Vagina (tissue), 2 donors: ENCODE measurements at regions not wholly inside any gene's neighbourhood (a gene's known extent, or its start where the extent isn't known, plus 50 kb on each side); places are given as distances from the start of the nearest gene placed in this dataset.

Experiments
- DNase-seq, 2 donors: peaks; one replicate each; pipeline ENCODE4 v3.0.0-alpha.2; 2017; ENCODE audit errors: extremely low spot score in 2 of 2
- H3K27ac ChIP-seq: fragments of 200-600 bp; sonication (generic); one replicate; pipeline ENCODE4 v1.5.1; 2019
- H3K27me3 ChIP-seq: fragments of 200-600 bp; sonication (generic); one replicate; pipeline ENCODE4 v1.5.1; 2019
- H3K36me3 ChIP-seq, 2 donors: fragments of 200-600 bp; sonication (generic); one replicate each; pipeline ENCODE4 v1.5.1; 2017 to 2019
- H3K4me1 ChIP-seq: fragments of 200-600 bp; sonication (generic); one replicate; pipeline ENCODE4 v1.5.1; 2019
- H3K4me3 ChIP-seq, 2 donors: fragments of 200-600 bp; sonication (generic); 1 replicate in 1 of 2; 2 replicates in 1 of 2; pipeline ENCODE4 v1.5.1; 2016 to 2019
- H3K9me3 ChIP-seq: fragments of 200-600 bp; sonication (generic); one replicate; pipeline ENCODE4 v1.5.1; 2019
- CTCF ChIP-seq, 3 experiments: fragments of 450-650 bp in 2 of 3; fragments of 200-600 bp in 1 of 3; sonication (generic) in 1 of 3; IDR thresholded peaks; one replicate each; pipeline ENCODE4 v1.5.1; 2017 to 2019; ENCODE audit warnings: antibody characterized with exemption in 3 of 3, mild to moderate bottlenecking in 2 of 3, moderate library complexity in 2 of 3
- POLR2A ChIP-seq, 2 donors: fragments of 450-650 bp; IDR thresholded peaks; one replicate each; pipeline ENCODE4 v1.6.1; 2017; ENCODE audit warnings: antibody characterized with exemption in 2 of 2, mild to moderate bottlenecking in 2 of 2, moderate library complexity in 2 of 2
- POLR2AphosphoS5 ChIP-seq, 2 donors: sonication (generic); formaldehyde crosslinking; IDR thresholded peaks; one replicate each; pipeline ENCODE4 v1.9.0; 2017; ENCODE audit warnings: antibody characterized with exemption in 2 of 2, mild to moderate bottlenecking in 2 of 2, low read depth in 1 of 2; ENCODE audit not compliant: insufficient read depth in 1 of 2
- intact Hi-C: fragments of 100-400 bp; cut with DNase I; formaldehyde crosslinking; loops from one replicate; pipeline ENCODE4 v1.15.1; 2023

DNA sequence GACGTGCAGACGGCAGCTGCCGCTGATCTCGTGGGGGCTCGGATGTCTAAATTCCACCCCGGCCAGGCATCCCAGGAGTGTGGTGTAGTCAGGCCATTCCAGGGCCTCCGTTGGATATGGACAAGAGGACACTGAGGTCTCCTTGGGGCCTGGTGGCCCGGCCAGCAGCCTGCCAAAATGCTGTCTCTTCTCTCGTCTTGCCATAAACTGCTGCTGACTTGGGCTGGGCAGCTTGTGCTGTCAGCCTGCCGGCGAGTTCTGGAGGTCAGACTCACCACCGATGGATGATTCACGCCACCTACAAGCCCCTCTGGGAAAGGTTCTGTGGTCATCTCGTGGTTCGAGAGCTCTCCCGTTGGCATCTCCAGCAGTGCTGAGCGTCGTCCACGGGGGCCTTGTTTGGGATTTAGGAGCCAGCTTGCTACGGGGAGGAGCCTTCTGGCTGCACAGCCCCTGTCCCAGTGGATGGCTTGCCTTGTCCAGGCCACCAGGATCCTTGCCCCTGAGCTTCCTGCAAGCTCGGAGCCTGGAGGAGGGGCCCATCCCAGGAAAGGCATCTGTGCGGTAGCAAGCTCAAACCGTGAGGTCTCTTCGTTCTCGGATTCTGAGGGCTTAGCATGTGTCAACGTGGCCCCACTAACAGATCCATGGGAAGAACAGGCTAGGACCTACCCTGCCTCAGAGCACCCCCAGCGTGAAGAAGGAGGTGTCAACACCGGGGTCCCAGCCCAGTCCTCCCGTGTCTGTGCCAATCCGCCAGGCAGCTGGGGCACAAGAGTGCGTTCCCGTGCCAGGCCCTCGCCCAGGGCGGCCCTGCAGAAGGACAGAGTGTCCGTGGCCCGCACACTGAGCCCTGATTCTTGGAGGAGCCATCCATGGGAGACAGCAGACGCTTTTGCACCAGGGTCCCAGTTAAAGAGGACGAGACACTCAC, 1114.1 kb downstream of the BRD1 start:
- intact Hi-C loops, result no loop called here
- DNase-seq, result no peak
- TF ChIP-seq CTCF (IDR thresholded peaks at IDR 0.05), result no peak
- no peak for TF ChIP-seq POLR2A (IDR thresholded peaks at IDR 0.05)
- no peak for TF ChIP-seq POLR2AphosphoS5 (IDR thresholded peaks at IDR 0.05; ENCODE audit: insufficient read depth in 1 of 2, low read depth in 1 of 2)

DNA sequence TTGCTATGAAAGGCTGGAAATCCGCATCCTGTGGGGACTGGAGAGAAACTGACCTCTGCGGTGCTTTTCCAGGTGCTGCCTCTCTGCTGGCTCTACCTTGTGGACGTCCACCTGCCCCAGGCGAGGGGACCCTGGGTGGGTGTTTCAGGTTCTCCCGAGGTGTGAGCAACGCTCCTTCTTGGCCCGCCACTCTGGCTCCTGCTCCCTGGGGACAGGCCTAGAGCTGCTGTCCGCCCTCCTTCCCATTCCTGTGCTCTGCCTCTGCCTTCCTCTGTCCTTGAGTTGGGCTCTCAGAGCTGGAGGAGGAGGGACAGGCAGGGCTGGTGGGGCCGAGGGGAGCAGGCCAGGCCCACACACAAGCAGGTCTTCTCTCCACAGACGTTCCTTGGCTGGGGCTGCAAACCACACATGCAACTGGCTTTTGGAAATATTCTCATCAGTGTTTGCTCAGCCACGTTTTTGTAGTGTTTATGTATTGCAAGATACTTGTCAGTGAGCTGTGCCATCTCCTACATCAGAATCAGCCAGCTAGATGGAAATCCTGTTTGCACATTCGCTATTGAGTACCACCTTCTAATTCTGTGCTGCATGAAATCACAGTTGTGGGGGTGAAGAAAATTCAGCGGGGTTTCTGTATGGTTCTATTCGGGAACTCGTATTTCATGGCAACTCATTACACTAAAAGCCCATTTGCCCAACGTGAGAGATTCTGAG, 1115.0 kb downstream of the BRD1 start:
- intact Hi-C loops, result no loop called here
- Histone ChIP-seq H3K27ac (no peak overlapping the region), H3K36me3 (no peaks in the 10 kb centered on the region), H3K9me3 (peaks cover 3% of the 10 kb centered on the region), H3K4me3 (no peak overlapping the region), H3K4me1 (no peaks in the 10 kb centered on the region), H3K27me3 (no peaks in the 10 kb centered on the region)
- no peak for DNase-seq
- no peak for TF ChIP-seq POLR2A (IDR thresholded peaks at IDR 0.05)
- TF ChIP-seq POLR2AphosphoS5 (IDR thresholded peaks at IDR 0.05; ENCODE audit: insufficient read depth in 1 of 2, low read depth in 1 of 2), result no peak

More for the DNA sequence above, 1114.1 kb downstream of the BRD1 start:
- Histone ChIP-seq H3K9me3 (peaks cover 3% of the 10 kb centered on the region), H3K4me3 (no peak overlapping the region), H3K36me3 (no peaks in the 10 kb centered on the region), H3K27ac (no peak overlapping the region), H3K27me3 (no peaks in the 10 kb centered on the region), H3K4me1 (no peaks in the 10 kb centered on the region)

DNA sequence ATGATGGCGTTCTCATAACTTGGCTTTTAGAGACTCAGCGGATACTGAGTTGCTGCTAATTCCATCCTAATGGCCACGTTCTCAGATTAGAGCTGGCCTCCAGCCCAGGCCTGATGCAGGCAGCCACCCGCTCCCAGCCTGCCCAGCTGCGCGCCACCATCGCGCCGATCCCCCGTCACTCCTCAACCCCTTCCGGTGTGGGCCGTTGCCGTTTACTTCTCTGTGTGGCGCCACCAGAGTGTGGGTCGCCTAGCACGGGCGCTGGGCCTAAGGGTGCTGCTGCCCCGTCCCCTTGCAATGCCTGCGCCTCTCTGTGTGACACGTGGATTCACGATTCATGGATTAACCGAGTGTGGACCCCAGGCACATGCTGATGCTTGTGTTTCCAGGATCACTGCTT, 1116.0 kb downstream of the BRD1 start:
- no peak for DNase-seq
- Histone ChIP-seq H3K36me3 (no peaks in the 10 kb centered on the region), H3K9me3 (peaks cover 3% of the 10 kb centered on the region)

DNA sequence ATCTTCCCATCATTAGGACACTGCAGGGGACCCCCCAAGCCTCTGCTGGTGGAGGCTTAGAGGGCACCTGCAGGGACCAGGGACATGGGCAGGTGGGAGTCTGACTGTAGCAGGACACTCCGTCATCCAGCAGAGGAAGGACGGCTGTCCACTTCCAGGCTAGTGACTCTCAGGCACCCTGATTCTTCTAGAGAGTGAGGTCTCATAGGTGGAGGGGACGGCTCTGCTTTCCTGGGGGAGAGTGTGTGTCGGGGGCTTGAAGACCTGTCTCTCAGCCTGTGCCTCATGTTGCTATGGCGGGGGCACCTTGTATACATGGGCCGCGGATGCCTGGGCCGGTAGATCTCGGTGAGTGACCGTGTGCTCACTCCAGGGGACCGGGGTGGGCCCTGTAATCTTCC, 1116.6 kb downstream of the BRD1 start:
- H3K27me3 ChIP-seq, result no peaks in the 10 kb centered on the region
- H3K4me3 ChIP-seq, result no peak overlapping the region
- intact Hi-C loops, result no loop called here
- TF ChIP-seq CTCF (IDR thresholded peaks at IDR 0.05) (no peak), POLR2AphosphoS5 (IDR thresholded peaks at IDR 0.05; ENCODE audit: insufficient read depth in 1 of 2, low read depth in 1 of 2) (no peak), POLR2A (IDR thresholded peaks at IDR 0.05) (no peak)
- H3K27ac ChIP-seq, result no peak overlapping the region
- no peaks in the 10 kb centered on the region for H3K36me3 ChIP-seq
- H3K4me1 ChIP-seq, result no peaks in the 10 kb centered on the region
- H3K9me3 ChIP-seq, result no peaks in the 10 kb centered on the region
- DNase-seq, result no peak

More for the DNA sequence above, 1116.0 kb downstream of the BRD1 start:
- TF ChIP-seq POLR2AphosphoS5 (IDR thresholded peaks at IDR 0.05; ENCODE audit: insufficient read depth in 1 of 2, low read depth in 1 of 2) (no peak), CTCF (IDR thresholded peaks at IDR 0.05) (no peak), POLR2A (IDR thresholded peaks at IDR 0.05) (no peak)
- Histone ChIP-seq H3K4me1 (no peaks in the 10 kb centered on the region), H3K27ac (no peak overlapping the region), H3K27me3 (no peaks in the 10 kb centered on the region), H3K4me3 (no peak overlapping the region)
- intact Hi-C loops, result no loop called here

DNA sequence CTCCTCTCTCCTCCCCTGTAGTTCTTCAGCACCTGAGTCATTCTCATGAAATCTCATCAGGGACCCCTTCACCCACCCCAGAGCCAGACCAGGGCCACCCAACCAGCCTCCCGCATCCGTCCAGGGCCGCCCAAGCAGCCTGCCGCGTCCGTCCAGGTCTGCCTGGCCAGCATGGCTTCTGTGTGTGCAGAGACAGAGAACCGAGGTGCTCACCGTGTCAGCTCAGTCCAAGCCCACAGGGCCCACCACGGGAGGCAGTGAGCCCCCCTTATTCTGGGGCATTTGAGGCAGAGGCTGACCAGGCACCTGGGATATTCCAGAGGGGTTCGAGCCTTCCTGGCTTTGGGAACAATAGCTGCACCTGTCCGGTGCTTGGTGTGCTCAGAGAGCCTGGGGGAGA, 1117.3 kb downstream of the BRD1 start:
- no peak for DNase-seq

More for the DNA sequence above, 1117.3 kb downstream of the BRD1 start:
- no peak overlapping the region for H3K27ac ChIP-seq
- H3K4me3 ChIP-seq, result no peak overlapping the region
- H3K4me1 ChIP-seq, result no peaks in the 10 kb centered on the region
- no peaks in the 10 kb centered on the region for H3K36me3 ChIP-seq
- no peaks in the 10 kb centered on the region for H3K27me3 ChIP-seq
- TF ChIP-seq CTCF (IDR thresholded peaks at IDR 0.05) (no peak), POLR2AphosphoS5 (IDR thresholded peaks at IDR 0.05; ENCODE audit: insufficient read depth in 1 of 2, low read depth in 1 of 2) (no peak), POLR2A (IDR thresholded peaks at IDR 0.05) (no peak)
- intact Hi-C loops, result no loop called here
- H3K9me3 ChIP-seq, result no peaks in the 10 kb centered on the region
